DOHH2 (cell line): ENCODE measurements at regions not wholly inside any gene's neighbourhood (a gene's known extent, or its start where the extent isn't known, plus 50 kb on each side); places are given as distances from the start of the nearest gene placed in this dataset.

Source experiments
- CTCF ChIP-seq: fragments of 200-600 bp; sonication (generic); IDR thresholded peaks from one replicate; pipeline ENCODE4 v1.5.1; 2014; ENCODE audit warnings: antibody characterized with exemption, mild to moderate bottlenecking, low read depth, low read length; ENCODE audit not compliant: poor library complexity, severe bottlenecking
- EZH2phosphoT487 ChIP-seq: fragments of 200-600 bp; sonication (generic); IDR thresholded peaks from 2 replicates; pipeline ENCODE4 v1.6.1; 2017; ENCODE audit warnings: borderline replicate concordance, mild to moderate bottlenecking, antibody characterized with exemption, low read length, moderate library complexity, mixed read lengths

GRCh38 chr1:209219791-209220524 lies 363.6 kb upstream of the CAMK1G start:
- TF ChIP-seq CTCF, result no peak
- no peak for TF ChIP-seq EZH2phosphoT487
